ACC112 (cell line): ENCODE measurements at regions not wholly inside any gene's neighbourhood (a gene's known extent, or its start where the extent isn't known, plus 50 kb on each side); places are given as distances from the start of the nearest gene placed in this dataset.

ENCODE experiments used
- H2AFZ ChIP-seq: fragments of 200-600 bp; sonication (generic); one replicate; pipeline ENCODE4 v1.6.0; 2017; ENCODE audit warnings: antibody characterized with exemption, low read length; ENCODE audit not compliant: unreplicated experiment
- H3K27ac ChIP-seq: fragments of 200-600 bp; sonication (generic); 2 replicates; pipeline ENCODE4 v1.5.1; 2014; ENCODE audit warnings: low read depth, mild to moderate bottlenecking, antibody characterized with exemption, low read length, moderate library complexity
- H3K27me3 ChIP-seq: fragments of 200-600 bp; sonication (generic); 2 replicates; pipeline ENCODE4 v1.6.1; 2014; ENCODE audit warnings: mild to moderate bottlenecking, antibody characterized with exemption, low read length, moderate library complexity, mixed read lengths; ENCODE audit not compliant: insufficient read depth
- H3K36me3 ChIP-seq: fragments of 200-600 bp; sonication (generic); 2 replicates; pipeline ENCODE4 v1.6.1; 2016; ENCODE audit warnings: mild to moderate bottlenecking, antibody characterized with exemption, low read length, moderate library complexity, mixed read lengths; ENCODE audit not compliant: insufficient read depth
- H3K4me1 ChIP-seq: fragments of 200-600 bp; sonication (generic); one replicate; pipeline ENCODE4 v1.6.1; 2016; ENCODE audit warnings: low read length, mixed read lengths; ENCODE audit not compliant: insufficient read depth, unreplicated experiment, control insufficient read depth
- H3K4me3 ChIP-seq: fragments of 200-600 bp; sonication (generic); 2 replicates; pipeline ENCODE4 v1.5.1; 2014; ENCODE audit warnings: mild to moderate bottlenecking, low read depth, low read length
- H3K79me2 ChIP-seq: fragments of 200-600 bp; sonication (generic); one replicate; pipeline ENCODE4 v1.6.0; 2016; ENCODE audit warnings: low read length; ENCODE audit not compliant: control insufficient read depth, unreplicated experiment, insufficient read depth

DNA sequence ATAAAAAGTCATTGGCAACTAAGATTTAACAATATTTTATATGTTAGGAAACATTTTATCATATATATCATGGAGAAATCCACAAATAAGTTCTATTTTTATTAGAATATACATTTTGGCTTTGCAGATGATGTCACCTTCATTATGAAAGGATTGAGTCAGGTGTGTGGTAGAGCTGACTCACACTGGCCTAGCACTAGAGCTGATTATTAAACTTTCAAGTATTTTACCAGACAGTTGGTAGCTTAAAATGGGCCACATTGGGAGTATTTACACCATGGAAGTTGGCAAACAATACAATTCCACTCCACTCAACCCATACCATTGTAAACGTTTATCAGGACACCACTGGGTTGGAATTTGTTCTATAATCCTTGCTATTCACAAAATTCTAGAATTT is 1036.6 kb downstream of the TRHDE start:
- H3K79me2 ChIP-seq: no peaks in the 10 kb centered on the region
- no peaks in the 10 kb centered on the region for H3K36me3 ChIP-seq
- no peaks in the 10 kb centered on the region for H3K27me3 ChIP-seq
- H2AFZ ChIP-seq: no peak overlapping the region
- H3K4me3 ChIP-seq: no peak overlapping the region
- H3K4me1 ChIP-seq: no peaks in the 10 kb centered on the region
- H3K27ac ChIP-seq: no peak overlapping the region

DNA sequence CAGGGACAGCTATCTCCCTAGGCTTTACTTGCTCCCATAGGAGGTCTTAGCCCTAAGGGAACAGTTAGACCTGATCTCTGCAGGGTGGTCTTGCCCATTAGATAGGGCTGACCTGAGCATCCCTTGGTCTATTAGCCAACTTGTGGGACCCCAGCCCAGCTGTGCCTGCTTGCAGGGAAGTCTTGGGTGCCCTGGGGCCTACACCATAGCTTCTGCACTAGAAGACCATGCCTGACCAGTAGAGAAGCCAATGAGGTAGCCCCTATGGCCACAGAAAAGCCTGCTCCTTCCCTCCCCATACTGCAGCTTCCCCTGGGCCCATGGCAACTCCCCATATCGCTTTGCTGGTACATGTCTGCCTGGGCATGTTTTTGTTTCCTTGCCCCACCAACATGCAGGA is 1049.1 kb downstream of the TRHDE start:
- no peaks in the 10 kb centered on the region for H3K36me3 ChIP-seq
- H3K4me1 ChIP-seq: no peaks in the 10 kb centered on the region
- H3K27me3 ChIP-seq: no peaks in the 10 kb centered on the region

DNA sequence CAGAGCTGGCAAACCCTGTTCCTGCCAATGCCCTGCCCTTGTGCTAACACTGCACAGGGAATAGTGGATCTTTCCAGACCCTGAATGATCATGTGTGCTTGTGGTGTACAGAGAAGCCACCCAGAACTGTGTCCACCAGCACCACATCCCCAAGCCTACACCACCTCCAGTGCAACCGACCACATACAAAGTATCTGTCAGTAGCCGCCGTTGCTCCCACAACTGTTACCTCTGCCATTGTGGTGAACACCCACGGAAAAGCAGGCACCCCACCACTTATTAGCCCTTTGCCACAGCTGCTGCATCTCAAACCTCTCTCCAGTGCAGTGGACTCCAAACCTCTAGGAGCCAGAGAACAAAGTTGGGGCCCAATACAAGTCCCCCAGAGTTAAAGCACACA is 1049.6 kb downstream of the TRHDE start:
- no peaks in the 10 kb centered on the region for H3K36me3 ChIP-seq
- no peak overlapping the region for H3K27ac ChIP-seq
- H3K79me2 ChIP-seq: no peaks in the 10 kb centered on the region
- no peak overlapping the region for H3K4me3 ChIP-seq
- H3K4me1 ChIP-seq: no peaks in the 10 kb centered on the region
- no peaks in the 10 kb centered on the region for H3K27me3 ChIP-seq
- H2AFZ ChIP-seq: no peak overlapping the region

More for the DNA sequence above, 1049.1 kb downstream of the TRHDE start:
- no peak overlapping the region for H3K4me3 ChIP-seq
- H2AFZ ChIP-seq: no peak overlapping the region
- H3K27ac ChIP-seq: no peak overlapping the region
- H3K79me2 ChIP-seq: no peaks in the 10 kb centered on the region

DNA sequence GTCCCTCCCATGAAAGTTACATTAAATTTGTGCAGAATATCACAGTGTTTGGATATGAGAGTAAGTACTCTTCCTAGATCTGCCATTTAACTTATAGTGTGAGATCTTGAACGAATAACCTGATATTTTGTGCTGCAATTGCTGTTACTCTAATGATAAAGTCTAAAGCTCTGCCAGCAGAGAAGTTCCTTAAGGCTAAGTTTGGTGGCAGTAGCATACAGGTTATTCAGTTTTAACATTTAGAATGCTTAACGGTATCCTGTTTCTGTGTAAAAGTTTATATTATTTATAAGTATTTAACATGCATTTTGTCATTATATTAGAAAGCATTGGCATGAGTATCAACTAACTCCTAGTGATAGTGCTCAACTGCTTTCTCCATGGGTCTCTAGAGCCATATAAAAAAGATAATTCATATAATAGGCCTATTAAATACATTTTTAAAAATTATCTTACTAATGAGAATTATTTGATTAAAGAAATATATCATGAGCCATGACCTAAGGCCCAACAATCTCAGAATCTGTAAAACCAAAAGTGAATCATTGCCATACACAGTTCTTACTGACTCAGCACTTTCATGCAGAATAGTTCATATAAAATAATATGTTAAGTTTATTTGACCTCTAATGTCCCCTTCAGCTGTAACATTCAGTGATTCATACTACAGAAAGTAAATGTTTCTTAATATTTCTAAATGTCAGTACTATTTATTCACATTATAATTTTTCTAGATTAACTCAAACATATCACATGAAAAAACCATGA is 1058.6 kb downstream of the TRHDE start:
- H3K4me3 ChIP-seq: no peak overlapping the region
- no peak overlapping the region for H2AFZ ChIP-seq
- no peaks in the 10 kb centered on the region for H3K4me1 ChIP-seq
- no peaks in the 10 kb centered on the region for H3K36me3 ChIP-seq
- H3K27me3 ChIP-seq: no peaks in the 10 kb centered on the region
- no peak overlapping the region for H3K27ac ChIP-seq
- no peaks in the 10 kb centered on the region for H3K79me2 ChIP-seq

DNA sequence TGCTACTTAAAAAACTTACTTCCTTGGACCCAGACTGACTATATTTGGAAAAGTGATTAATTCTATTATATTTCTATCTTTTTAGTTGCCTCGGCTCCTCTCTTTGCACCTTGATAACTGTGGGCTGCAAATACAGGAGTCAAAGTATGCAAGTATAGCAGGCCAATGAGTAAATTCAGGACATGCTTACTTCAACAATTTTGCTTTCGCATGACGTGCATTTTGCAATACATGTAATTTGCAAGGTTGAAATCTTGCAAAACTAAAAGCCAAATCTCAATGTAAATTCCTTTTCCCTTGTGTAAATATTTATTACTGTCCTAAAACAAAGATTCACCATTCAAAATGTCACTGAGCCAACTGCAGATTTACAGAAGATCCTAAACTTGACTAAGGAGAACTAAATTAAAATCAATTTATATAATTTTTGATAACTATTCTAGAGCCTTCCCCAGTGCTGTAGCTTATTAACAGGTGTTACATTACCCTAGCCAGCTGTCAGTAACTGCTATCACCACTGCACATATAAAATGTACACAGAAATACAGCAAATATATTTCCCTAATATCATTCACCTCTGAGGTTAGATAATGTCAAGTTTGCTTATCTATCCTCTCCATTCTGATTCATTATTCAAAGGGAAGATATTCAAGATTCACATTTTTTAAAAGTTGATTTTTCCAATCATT is 1069.5 kb downstream of the TRHDE start:
- Histone ChIP-seq H3K27me3 (no peaks in the 10 kb centered on the region), H2AFZ (no peak overlapping the region), H3K79me2 (no peaks in the 10 kb centered on the region), H3K27ac (no peak overlapping the region), H3K36me3 (no peaks in the 10 kb centered on the region), H3K4me3 (no peak overlapping the region), H3K4me1 (no peaks in the 10 kb centered on the region)

DNA sequence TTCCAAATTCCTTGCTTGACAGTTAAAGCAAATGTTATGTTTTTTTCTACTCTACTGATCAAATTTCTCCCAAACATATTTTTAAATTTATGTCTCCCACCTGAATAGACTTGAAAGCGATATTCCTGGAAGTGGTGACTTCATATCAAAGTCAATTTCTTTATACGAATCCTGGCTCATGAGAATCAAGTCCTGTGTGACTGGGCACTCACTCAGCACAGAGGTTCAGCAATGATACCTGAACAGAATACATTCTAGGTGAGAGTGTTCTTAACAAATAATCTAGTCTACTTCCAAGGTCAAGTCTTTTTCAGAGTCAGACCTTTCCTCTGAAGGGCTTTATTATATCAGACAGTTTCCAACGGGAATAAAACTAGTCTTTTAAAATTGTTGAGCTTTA is 1070.6 kb downstream of the TRHDE start:
- no peak overlapping the region for H3K27ac ChIP-seq
- no peaks in the 10 kb centered on the region for H3K36me3 ChIP-seq
- H3K4me3 ChIP-seq: no peak overlapping the region
- no peaks in the 10 kb centered on the region for H3K79me2 ChIP-seq
- no peak overlapping the region for H2AFZ ChIP-seq
- no peaks in the 10 kb centered on the region for H3K27me3 ChIP-seq
- H3K4me1 ChIP-seq: no peaks in the 10 kb centered on the region

DNA sequence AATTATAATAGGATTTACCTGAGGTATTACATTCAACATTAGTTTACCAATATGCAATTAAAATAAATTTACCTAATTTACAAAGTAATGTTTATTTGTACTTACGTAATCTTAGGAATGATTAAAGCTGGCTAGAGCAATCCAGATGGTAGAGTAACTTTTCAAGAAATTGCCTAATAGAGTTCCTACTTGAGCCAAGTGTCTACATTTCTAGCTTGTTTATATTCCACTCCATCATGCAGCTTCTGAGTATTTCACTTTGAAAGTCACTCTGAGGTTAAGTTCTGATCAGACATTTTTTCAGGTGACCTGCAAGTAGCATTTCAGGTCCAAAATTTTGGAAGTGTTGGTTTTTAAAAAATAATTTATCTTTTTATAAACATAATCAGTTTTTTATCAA is 1080.7 kb downstream of the TRHDE start:
- no peak overlapping the region for H3K4me3 ChIP-seq
- H3K27ac ChIP-seq: no peak overlapping the region
- H3K4me1 ChIP-seq: no peaks in the 10 kb centered on the region
- H3K36me3 ChIP-seq: no peaks in the 10 kb centered on the region
- no peaks in the 10 kb centered on the region for H3K27me3 ChIP-seq
- no peak overlapping the region for H2AFZ ChIP-seq
- no peaks in the 10 kb centered on the region for H3K79me2 ChIP-seq

DNA sequence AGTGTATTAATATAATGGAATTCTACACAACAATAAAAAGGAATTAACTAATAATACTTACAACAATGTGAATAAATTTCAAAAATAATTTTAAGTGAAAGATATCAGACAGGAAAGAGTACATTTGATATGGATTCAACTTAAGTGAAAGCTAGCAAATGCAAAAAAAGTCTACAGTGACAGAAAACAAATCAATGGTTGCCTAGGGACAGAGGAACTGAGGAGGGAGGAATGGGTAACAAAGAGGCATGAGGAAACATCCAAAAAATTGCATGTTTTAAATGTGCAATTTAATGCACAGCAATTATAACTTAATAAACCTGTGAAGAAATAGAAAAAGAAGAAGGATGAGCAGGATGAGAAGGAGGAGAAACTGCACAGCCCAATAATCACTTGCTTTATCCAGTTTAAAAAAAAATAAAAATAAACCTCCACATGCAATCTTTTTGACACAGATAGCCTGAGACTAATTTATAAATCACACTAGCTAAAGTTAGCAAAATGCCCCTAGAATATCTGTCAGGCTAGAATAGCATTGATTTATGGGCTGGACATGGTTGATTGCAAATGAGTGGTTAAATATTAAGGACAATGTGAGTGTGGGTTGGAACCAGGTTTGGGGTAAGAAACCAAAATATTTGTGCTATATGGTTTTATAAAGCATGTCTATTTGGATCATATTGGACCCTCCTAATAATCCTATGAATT is 1089.1 kb downstream of the TRHDE start:
- Histone ChIP-seq H3K79me2 (no peaks in the 10 kb centered on the region), H2AFZ (no peak overlapping the region), H3K27ac (no peak overlapping the region), H3K27me3 (no peaks in the 10 kb centered on the region), H3K4me3 (no peak overlapping the region), H3K4me1 (no peaks in the 10 kb centered on the region), H3K36me3 (no peaks in the 10 kb centered on the region)

DNA sequence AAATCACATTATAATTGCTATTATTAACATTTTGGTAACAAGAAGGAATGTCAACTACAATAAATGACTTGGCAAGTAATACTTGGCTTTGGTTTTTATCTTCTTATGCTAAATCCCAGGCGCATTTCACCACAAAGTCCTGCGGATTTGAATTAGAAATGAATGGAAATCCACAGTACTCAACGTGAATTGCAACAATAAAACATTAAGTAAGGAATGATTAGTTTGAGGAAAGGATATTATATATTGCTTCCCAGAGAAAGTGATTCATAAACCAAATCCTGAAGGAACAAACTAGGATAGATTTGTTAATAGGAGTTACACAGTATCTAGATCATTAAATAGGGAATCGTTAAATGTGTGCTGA is 1089.7 kb downstream of the TRHDE start:
- Histone ChIP-seq H3K4me1 (no peaks in the 10 kb centered on the region), H3K79me2 (no peaks in the 10 kb centered on the region), H3K36me3 (no peaks in the 10 kb centered on the region), H3K27me3 (no peaks in the 10 kb centered on the region), H3K27ac (no peak overlapping the region), H3K4me3 (no peak overlapping the region), H2AFZ (no peak overlapping the region)

DNA sequence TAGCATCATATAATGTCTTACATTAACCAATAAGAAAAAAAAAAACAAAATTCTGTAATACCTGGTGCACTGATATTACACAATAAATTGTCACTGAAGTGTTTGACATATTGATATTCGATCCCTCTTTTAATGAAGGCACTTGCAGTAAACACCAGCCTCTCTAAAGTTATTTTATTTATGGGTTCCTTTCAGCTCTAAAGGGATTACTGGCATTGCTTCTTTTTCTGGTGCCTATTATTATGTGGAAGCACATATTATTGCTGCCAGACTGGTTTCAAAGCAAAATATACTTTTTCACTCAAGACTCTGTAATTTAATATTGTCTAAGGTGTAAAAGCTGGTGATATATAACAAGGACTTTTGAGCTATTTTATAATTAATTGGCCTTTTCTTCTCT is 1090.5 kb downstream of the TRHDE start:
- H3K27ac ChIP-seq: no peak overlapping the region
- no peak overlapping the region for H3K4me3 ChIP-seq
- no peaks in the 10 kb centered on the region for H3K4me1 ChIP-seq
- H2AFZ ChIP-seq: no peak overlapping the region
- H3K27me3 ChIP-seq: no peaks in the 10 kb centered on the region
- no peaks in the 10 kb centered on the region for H3K36me3 ChIP-seq
- no peaks in the 10 kb centered on the region for H3K79me2 ChIP-seq

DNA sequence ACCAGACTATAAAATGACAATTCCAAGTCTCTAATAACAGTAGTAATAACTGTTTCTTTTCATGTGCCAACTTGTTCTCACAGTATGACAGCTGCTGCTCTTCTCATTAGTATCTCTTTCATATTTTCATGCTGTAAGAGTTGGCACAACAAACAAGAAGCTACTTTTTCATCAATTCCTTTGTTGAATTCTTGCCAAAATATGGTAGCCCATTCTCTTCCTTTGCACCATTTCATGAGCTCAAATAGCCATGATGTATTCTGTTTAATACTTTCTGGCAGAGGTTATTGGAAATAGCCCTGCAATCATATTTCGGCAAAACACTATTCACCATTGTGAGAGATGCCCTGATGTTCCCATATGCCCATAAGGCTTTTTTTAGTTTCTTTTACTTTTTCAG is 1100.7 kb downstream of the TRHDE start:
- H3K4me1 ChIP-seq: no peaks in the 10 kb centered on the region
- H3K4me3 ChIP-seq: no peak overlapping the region
- H3K27ac ChIP-seq: no peak overlapping the region
- H3K27me3 ChIP-seq: no peaks in the 10 kb centered on the region
- H3K79me2 ChIP-seq: no peaks in the 10 kb centered on the region
- H3K36me3 ChIP-seq: no peaks in the 10 kb centered on the region
- H2AFZ ChIP-seq: no peak overlapping the region
